ENCODE measurements at regions not wholly inside any gene's neighbourhood (a gene's known extent, or its start where the extent isn't known, plus 50 kb on each side); places are given as distances from the start of the nearest gene placed in this dataset.

- Histone ChIP-seq H3K27me3 (ENCODE audit: control insufficient read depth in 2 of 2, insufficient read depth in 1 of 2, low read length in 1 of 2) (peaks cover 0 to 4% of the 10 kb centered on the region in 2 donors), H3K27ac (ENCODE audit: low read depth in 1 of 2, low read length in 1 of 2) (no peak overlapping the region), H3K4me1 (ENCODE audit: control insufficient read depth in 2 of 2, insufficient read depth in 2 of 2, low read length in 2 of 2) (no peaks in the 10 kb centered on the region), H3K4me3 (ENCODE audit: low read length in 2 of 2) (no peak overlapping the region), H3K36me3 (ENCODE audit: control insufficient read depth in 2 of 2, insufficient read depth in 2 of 2, low read length in 1 of 2) (no peaks in the 10 kb centered on the region), H3K9me3 (ENCODE audit: control insufficient read depth in 2 of 2, insufficient read depth in 1 of 2, low read length in 1 of 2) (no peaks in the 10 kb centered on the region)
- DNase-seq (ENCODE audit: low read depth in 6 of 9, low spot score in 9 of 9) = no peak
- WGBS = 84% methylated on average over 18 of the region's 18 CpGs
These were observed 142.9 kb upstream of the SPACA7 start for GRCh38 chr13:112233256-112233655.

- Histone ChIP-seq H3K27me3 (ENCODE audit: control insufficient read depth in 2 of 2, insufficient read depth in 1 of 2, low read length in 1 of 2) (peaks cover 0 to 4% of the 10 kb centered on the region in 2 donors), H3K4me3 (ENCODE audit: low read length in 2 of 2) (no peak overlapping the region), H3K9me3 (ENCODE audit: control insufficient read depth in 2 of 2, insufficient read depth in 1 of 2, low read length in 1 of 2) (no peaks in the 10 kb centered on the region), H3K27ac (ENCODE audit: low read depth in 1 of 2, low read length in 1 of 2) (no peak overlapping the region), H3K4me1 (ENCODE audit: control insufficient read depth in 2 of 2, insufficient read depth in 2 of 2, low read length in 2 of 2) (no peaks in the 10 kb centered on the region), H3K36me3 (ENCODE audit: control insufficient read depth in 2 of 2, insufficient read depth in 2 of 2, low read length in 1 of 2) (no peaks in the 10 kb centered on the region)
- 88% methylated on average over 8 of the region's 8 CpGs for WGBS
- DNase-seq (ENCODE audit: low read depth in 6 of 9, low spot score in 9 of 9) = no peak
These were observed 142.4 kb upstream of the SPACA7 start for GRCh38 chr13:112233716-112234115.

GRCh38 chr13:112234131-112234875 is 141.9 kb upstream of the SPACA7 start:
- Histone ChIP-seq H3K9me3 (ENCODE audit: control insufficient read depth in 2 of 2, insufficient read depth in 1 of 2, low read length in 1 of 2) (no peaks in the 10 kb centered on the region), H3K4me3 (ENCODE audit: low read length in 2 of 2) (no peak overlapping the region), H3K27me3 (ENCODE audit: control insufficient read depth in 2 of 2, insufficient read depth in 1 of 2, low read length in 1 of 2) (peaks cover 0 to 4% of the 10 kb centered on the region in 2 donors), H3K4me1 (ENCODE audit: control insufficient read depth in 2 of 2, insufficient read depth in 2 of 2, low read length in 2 of 2) (no peaks in the 10 kb centered on the region), H3K36me3 (ENCODE audit: control insufficient read depth in 2 of 2, insufficient read depth in 2 of 2, low read length in 1 of 2) (no peaks in the 10 kb centered on the region), H3K27ac (ENCODE audit: low read depth in 1 of 2, low read length in 1 of 2) (no peak overlapping the region)
- 82% methylated on average over 16 of the region's 16 CpGs for WGBS
- no peak for DNase-seq (ENCODE audit: low read depth in 6 of 9, low spot score in 9 of 9)

GRCh38 chr13:112236016-112236415 is 140.1 kb upstream of the SPACA7 start:
- H3K27me3 ChIP-seq (ENCODE audit: control insufficient read depth in 2 of 2, insufficient read depth in 1 of 2, low read length in 1 of 2) = peaks cover 0 to 4% of the 10 kb centered on the region in 2 donors
- 83% methylated on average over 7 of the region's 7 CpGs for WGBS
- no peak overlapping the region for H3K27ac ChIP-seq (ENCODE audit: low read depth in 1 of 2, low read length in 1 of 2)
- no peaks in the 10 kb centered on the region for H3K9me3 ChIP-seq (ENCODE audit: control insufficient read depth in 2 of 2, insufficient read depth in 1 of 2, low read length in 1 of 2)
- no peak for DNase-seq (ENCODE audit: low read depth in 6 of 9, low spot score in 9 of 9)
- H3K4me3 ChIP-seq (ENCODE audit: low read length in 2 of 2) = no peak overlapping the region
- no peaks in the 10 kb centered on the region for H3K4me1 ChIP-seq (ENCODE audit: control insufficient read depth in 2 of 2, insufficient read depth in 2 of 2, low read length in 2 of 2)
- H3K36me3 ChIP-seq (ENCODE audit: control insufficient read depth in 2 of 2, insufficient read depth in 2 of 2, low read length in 1 of 2) = no peaks in the 10 kb centered on the region

GRCh38 chr13:112236539-112237197 is 139.5 kb upstream of the SPACA7 start:
- H3K9me3 ChIP-seq (ENCODE audit: control insufficient read depth in 2 of 2, insufficient read depth in 1 of 2, low read length in 1 of 2) = no peaks in the 10 kb centered on the region
- H3K4me1 ChIP-seq (ENCODE audit: control insufficient read depth in 2 of 2, insufficient read depth in 2 of 2, low read length in 2 of 2) = no peaks in the 10 kb centered on the region
- no peak for DNase-seq (ENCODE audit: low read depth in 6 of 9, low spot score in 9 of 9)
- peaks cover 0 to 6% of the 10 kb centered on the region in 2 donors for H3K27me3 ChIP-seq (ENCODE audit: control insufficient read depth in 2 of 2, insufficient read depth in 1 of 2, low read length in 1 of 2)
- no peak overlapping the region for H3K27ac ChIP-seq (ENCODE audit: low read depth in 1 of 2, low read length in 1 of 2)
- H3K4me3 ChIP-seq (ENCODE audit: low read length in 2 of 2) = no peak overlapping the region
- WGBS = 94% methylated on average over 11 of the region's 11 CpGs
- no peaks in the 10 kb centered on the region for H3K36me3 ChIP-seq (ENCODE audit: control insufficient read depth in 2 of 2, insufficient read depth in 2 of 2, low read length in 1 of 2)

- WGBS = 90% methylated on average over 18 of the region's 18 CpGs
- no peak for DNase-seq (ENCODE audit: low read depth in 6 of 9, low spot score in 9 of 9)
These were observed 137.6 kb upstream of the SPACA7 start for GRCh38 chr13:112238436-112238995.

GRCh38 chr13:112240076-112240475 is 136.1 kb upstream of the SPACA7 start:
- Histone ChIP-seq H3K9me3 (ENCODE audit: control insufficient read depth in 2 of 2, insufficient read depth in 1 of 2, low read length in 1 of 2) (no peaks in the 10 kb centered on the region), H3K27ac (ENCODE audit: low read depth in 1 of 2, low read length in 1 of 2) (no peak overlapping the region), H3K4me1 (ENCODE audit: control insufficient read depth in 2 of 2, insufficient read depth in 2 of 2, low read length in 2 of 2) (no peaks in the 10 kb centered on the region), H3K4me3 (ENCODE audit: low read length in 2 of 2) (no peak overlapping the region), H3K27me3 (ENCODE audit: control insufficient read depth in 2 of 2, insufficient read depth in 1 of 2, low read length in 1 of 2) (peaks cover 0 to 2% of the 10 kb centered on the region in 2 donors), H3K36me3 (ENCODE audit: control insufficient read depth in 2 of 2, insufficient read depth in 2 of 2, low read length in 1 of 2) (no peaks in the 10 kb centered on the region)
- WGBS = 66% methylated on average over 6 of the region's 6 CpGs
- no peak for DNase-seq (ENCODE audit: low read depth in 6 of 9, low spot score in 9 of 9)

More at GRCh38 chr13:112238436-112238995, 137.6 kb upstream of the SPACA7 start:
- Histone ChIP-seq H3K36me3 (ENCODE audit: control insufficient read depth in 2 of 2, insufficient read depth in 2 of 2, low read length in 1 of 2) (no peaks in the 10 kb centered on the region), H3K27me3 (ENCODE audit: control insufficient read depth in 2 of 2, insufficient read depth in 1 of 2, low read length in 1 of 2) (peaks cover 0 to 2% of the 10 kb centered on the region in 2 donors), H3K4me1 (ENCODE audit: control insufficient read depth in 2 of 2, insufficient read depth in 2 of 2, low read length in 2 of 2) (no peaks in the 10 kb centered on the region), H3K4me3 (ENCODE audit: low read length in 2 of 2) (no peak overlapping the region), H3K9me3 (ENCODE audit: control insufficient read depth in 2 of 2, insufficient read depth in 1 of 2, low read length in 1 of 2) (no peaks in the 10 kb centered on the region), H3K27ac (ENCODE audit: low read depth in 1 of 2, low read length in 1 of 2) (no peak overlapping the region)

DNA sequence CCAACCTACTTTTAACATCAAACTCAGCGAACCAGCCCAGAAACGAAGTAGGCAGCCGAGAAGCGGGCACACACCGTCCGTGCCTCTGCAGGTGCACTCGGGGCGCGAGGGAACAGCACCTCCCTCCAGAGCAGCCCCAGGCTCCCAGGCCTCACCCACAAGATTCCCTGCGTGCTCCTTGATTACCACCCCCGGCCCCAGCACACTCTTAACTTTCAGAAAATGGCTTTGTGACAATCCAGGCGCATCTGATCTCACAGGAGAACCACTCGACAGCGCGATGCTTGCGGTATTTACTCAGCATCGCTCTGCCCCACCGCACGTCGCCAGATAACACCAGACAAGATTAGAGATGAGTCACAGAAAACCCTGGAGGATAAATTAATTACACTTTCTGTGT is 134.9 kb upstream of the SPACA7 start:
- no peaks in the 10 kb centered on the region for H3K36me3 ChIP-seq (ENCODE audit: control insufficient read depth in 2 of 2, insufficient read depth in 2 of 2, low read length in 1 of 2)
- no peak overlapping the region for H3K4me3 ChIP-seq (ENCODE audit: low read length in 2 of 2)
- H3K9me3 ChIP-seq (ENCODE audit: control insufficient read depth in 2 of 2, insufficient read depth in 1 of 2, low read length in 1 of 2) = no peaks in the 10 kb centered on the region
- H3K27me3 ChIP-seq (ENCODE audit: control insufficient read depth in 2 of 2, insufficient read depth in 1 of 2, low read length in 1 of 2) = peaks cover 0 to 2% of the 10 kb centered on the region in 2 donors
- WGBS = 75% methylated on average over 20 of the region's 20 CpGs
- DNase-seq (ENCODE audit: low read depth in 6 of 9, low spot score in 9 of 9) = no peak
- H3K4me1 ChIP-seq (ENCODE audit: control insufficient read depth in 2 of 2, insufficient read depth in 2 of 2, low read length in 2 of 2) = no peaks in the 10 kb centered on the region
- H3K27ac ChIP-seq (ENCODE audit: low read depth in 1 of 2, low read length in 1 of 2) = no peak overlapping the region

DNA sequence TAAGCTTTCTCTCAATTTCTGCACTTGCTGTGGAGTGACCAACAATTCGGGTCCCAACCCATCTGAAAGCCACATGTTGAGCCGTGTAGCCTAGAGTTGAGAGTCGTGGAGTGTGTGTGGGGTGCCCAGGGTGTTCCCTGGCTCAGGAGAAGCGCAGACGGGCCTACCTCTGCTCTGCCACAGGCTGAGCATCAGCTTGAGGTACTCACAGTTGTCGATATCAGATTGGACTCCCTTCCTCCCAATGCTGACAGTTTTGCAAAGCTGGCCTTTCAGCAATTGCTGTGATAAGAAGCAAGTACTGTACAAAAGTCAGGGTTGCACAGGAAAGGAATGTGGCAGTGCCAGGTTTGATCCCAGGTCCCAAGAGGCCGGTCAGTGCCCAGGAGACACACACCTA is 133.4 kb upstream of the SPACA7 start:
- H3K27ac ChIP-seq (ENCODE audit: low read depth in 1 of 2, low read length in 1 of 2) = no peak overlapping the region
- H3K4me3 ChIP-seq (ENCODE audit: low read length in 2 of 2) = no peak overlapping the region
- no peaks in the 10 kb centered on the region for H3K36me3 ChIP-seq (ENCODE audit: control insufficient read depth in 2 of 2, insufficient read depth in 2 of 2, low read length in 1 of 2)
- DNase-seq (ENCODE audit: low read depth in 6 of 9, low spot score in 9 of 9) = no peak
- no peaks in the 10 kb centered on the region for H3K9me3 ChIP-seq (ENCODE audit: control insufficient read depth in 2 of 2, insufficient read depth in 1 of 2, low read length in 1 of 2)
- H3K4me1 ChIP-seq (ENCODE audit: control insufficient read depth in 2 of 2, insufficient read depth in 2 of 2, low read length in 2 of 2) = no peaks in the 10 kb centered on the region
- WGBS = 89% methylated on average over 7 of the region's 7 CpGs
- peaks cover 0 to 2% of the 10 kb centered on the region in 2 donors for H3K27me3 ChIP-seq (ENCODE audit: control insufficient read depth in 2 of 2, insufficient read depth in 1 of 2, low read length in 1 of 2)

Measured in thymus (tissue), 11 donors.